ENCODE measurements at regions not wholly inside any gene's neighbourhood (a gene's known extent, or its start where the extent isn't known, plus 50 kb on each side); places are given as distances from the start of the nearest gene placed in this dataset.

DNA sequence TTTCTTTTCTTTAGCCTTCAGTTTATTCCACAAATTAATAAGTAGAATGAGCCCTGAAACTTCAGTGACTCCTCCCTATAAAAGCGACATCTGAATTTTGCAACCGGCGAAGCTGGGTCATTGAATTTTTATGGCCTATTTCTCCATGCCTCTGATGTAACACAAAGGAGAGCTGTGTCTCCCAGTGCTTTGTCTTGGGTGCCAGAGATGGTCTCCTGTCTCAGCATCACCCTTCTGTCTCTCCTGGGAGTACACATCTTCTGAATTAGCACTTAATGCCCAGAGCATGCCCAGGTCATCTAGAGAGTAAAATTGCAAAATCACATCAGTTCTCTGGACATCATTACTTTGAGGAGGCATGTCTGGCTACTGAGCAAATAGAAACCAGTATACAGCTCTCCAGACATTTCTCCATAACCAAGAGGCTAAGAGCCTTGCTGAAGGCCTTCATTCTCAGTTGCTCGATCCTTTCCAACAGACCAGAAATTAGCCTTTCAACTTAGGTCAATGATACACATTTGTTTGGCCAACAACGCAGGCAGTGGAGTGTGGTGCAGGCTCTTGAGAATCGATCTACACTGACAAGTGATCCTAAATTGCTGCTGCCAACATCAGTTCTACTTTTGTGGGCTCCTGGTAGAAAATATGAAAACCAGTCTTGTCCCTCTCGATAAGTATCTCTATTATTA lies 176.0 kb upstream of the FOXQ1 start:
- in situ Hi-C loops (cut with MboI; ENCODE audit: low pct_unique_long_range_greater_than_20kb, low sequenced_read_pairs, unreplicated experiment): no loop called here
- no peak for DNase-seq (ENCODE audit: low spot score)
- TF ChIP-seq, protein P1, sequence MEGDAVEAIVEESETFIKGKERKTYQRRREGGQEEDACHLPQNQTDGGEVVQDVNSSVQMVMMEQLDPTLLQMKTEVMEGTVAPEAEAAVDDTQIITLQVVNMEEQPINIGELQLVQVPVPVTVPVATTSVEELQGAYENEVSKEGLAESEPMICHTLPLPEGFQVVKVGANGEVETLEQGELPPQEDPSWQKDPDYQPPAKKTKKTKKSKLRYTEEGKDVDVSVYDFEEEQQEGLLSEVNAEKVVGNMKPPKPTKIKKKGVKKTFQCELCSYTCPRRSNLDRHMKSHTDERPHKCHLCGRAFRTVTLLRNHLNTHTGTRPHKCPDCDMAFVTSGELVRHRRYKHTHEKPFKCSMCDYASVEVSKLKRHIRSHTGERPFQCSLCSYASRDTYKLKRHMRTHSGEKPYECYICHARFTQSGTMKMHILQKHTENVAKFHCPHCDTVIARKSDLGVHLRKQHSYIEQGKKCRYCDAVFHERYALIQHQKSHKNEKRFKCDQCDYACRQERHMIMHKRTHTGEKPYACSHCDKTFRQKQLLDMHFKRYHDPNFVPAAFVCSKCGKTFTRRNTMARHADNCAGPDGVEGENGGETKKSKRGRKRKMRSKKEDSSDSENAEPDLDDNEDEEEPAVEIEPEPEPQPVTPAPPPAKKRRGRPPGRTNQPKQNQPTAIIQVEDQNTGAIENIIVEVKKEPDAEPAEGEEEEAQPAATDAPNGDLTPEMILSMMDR (IDR thresholded peaks at IDR 0.05; ENCODE audit: extremely low read depth, insufficient read depth, missing control alignments): no peak

DNA sequence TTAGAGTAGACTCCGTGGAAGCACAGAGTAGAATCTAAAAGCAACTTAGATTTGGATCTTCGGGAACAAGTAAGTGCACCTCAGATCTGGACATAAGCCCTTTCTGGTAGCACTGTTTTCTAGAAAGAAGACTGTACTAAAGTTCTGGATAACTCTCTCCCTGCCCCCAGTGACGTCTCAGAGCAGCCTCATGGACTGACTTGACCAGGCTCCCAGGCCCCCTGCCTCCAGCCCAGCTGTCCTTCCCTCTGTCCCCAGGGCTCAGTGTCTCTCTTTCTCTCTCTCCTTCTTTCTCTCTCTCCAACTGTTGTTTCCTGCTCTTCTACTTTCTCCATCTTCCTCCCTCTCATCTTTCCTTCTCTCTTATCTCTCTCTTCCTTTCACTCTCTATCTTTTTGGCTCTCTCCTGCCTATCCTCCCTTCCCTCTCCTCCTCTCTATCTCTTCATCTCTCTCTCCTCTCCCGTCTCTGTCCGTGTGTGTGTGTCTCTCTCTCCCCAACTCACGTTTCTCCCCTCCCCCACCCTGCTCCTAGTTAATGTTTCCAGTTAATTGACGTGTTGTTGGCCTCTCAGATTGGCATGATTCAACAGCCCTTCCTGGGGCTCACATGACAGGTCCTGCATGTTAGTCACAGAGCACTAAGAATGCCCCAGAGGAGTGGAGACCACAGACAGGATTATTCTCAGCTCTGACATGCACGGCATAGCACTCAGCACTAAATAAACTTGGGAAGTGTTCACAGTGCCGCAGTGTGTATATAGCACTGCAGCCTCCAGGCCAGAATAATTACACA lies 180.4 kb upstream of the FOXQ1 start:
- TF ChIP-seq, protein P1 (IDR thresholded peaks at IDR 0.05; ENCODE audit: extremely low read depth, insufficient read depth, missing control alignments): no peak
- DNase-seq (ENCODE audit: low spot score): no peak
- in situ Hi-C loops (cut with MboI; ENCODE audit: low pct_unique_long_range_greater_than_20kb, low sequenced_read_pairs, unreplicated experiment): no loop called here

DNA sequence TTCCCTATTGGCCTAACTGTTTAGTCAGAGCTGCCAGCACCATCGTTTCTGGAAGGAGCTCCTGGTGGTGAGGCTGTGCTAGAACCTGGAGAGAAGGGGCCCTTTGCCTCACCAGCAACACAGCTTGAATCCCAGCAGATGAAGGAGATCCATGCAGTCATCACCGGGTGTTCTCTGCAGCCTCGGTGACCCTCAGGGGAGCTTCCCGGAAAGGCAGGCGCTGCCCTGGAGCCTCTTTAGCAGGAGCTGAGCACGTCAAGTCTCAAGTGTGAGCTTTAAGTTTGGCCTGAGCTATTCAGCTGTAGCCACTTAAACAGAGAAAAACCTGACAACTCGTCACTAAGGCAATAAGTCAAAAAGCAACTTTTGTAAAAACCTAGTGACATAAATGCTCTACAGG lies 181.2 kb upstream of the FOXQ1 start:
- in situ Hi-C loops (cut with MboI; ENCODE audit: low pct_unique_long_range_greater_than_20kb, low sequenced_read_pairs, unreplicated experiment): no loop called here
- no peak for DNase-seq (ENCODE audit: low spot score)
- TF ChIP-seq, protein P1 (IDR thresholded peaks at IDR 0.05; ENCODE audit: extremely low read depth, insufficient read depth, missing control alignments): no peak

DNA sequence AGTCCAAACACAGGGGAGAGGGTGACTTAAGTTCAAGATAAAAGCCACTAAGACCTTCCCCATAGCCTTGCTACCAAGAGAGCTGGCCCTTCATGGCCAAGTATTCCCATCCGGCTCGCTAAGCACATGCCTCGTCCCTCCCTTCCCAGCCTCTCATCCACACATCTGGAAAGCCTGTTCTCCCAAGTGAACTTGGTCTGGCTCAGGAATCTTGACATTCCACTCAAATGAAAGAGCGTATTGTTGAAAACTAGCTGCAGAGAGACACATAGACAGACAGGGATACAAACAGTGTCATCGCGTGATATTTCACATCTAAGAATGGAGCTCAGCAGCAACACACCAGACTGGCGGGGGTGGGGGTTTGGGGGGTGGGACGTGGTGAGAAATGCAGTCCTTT lies 182.8 kb upstream of the FOXQ1 start:
- DNase-seq (ENCODE audit: low spot score): no peak
- TF ChIP-seq, protein P1 (IDR thresholded peaks at IDR 0.05; ENCODE audit: extremely low read depth, insufficient read depth, missing control alignments): no peak
- in situ Hi-C loops (cut with MboI; ENCODE audit: low pct_unique_long_range_greater_than_20kb, low sequenced_read_pairs, unreplicated experiment): no loop called here

DNA sequence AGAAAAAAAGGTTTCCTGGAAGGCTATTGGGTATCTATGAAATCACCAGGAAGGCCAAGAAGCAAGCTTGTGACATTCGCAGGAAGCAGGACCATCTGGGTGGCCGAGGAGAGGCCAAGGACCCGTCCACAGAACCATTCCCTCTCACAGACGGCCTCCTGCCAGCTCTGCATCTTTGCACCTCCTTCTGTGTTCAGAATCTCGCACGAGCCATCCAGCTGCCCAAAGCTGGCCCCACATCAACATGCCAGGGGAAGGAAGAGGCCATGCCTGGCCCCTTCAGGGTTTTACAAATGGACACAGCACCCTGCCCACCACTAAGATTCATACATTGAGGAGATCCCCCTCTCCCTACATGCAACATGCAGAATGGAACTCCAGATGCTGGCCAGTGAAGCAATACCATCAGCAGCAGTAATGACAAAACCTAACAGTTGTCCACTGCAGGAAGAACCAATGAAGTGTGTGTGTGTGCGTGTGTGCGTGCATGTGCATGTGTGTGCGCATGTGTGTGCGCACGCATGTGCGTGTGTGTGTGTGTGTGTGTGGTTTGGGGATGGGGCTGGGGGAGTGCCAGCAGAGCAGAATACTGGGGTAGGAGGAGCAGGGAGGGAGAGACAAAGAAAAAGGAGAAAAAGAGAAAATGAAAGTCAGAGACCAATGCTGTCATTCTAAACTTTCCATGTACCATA lies 184.2 kb upstream of the FOXQ1 start:
- in situ Hi-C loops (cut with MboI; ENCODE audit: low pct_unique_long_range_greater_than_20kb, low sequenced_read_pairs, unreplicated experiment): no loop called here
- no peak for DNase-seq (ENCODE audit: low spot score)
- TF ChIP-seq, protein P1 (IDR thresholded peaks at IDR 0.05; ENCODE audit: extremely low read depth, insufficient read depth, missing control alignments): no peak

DNA sequence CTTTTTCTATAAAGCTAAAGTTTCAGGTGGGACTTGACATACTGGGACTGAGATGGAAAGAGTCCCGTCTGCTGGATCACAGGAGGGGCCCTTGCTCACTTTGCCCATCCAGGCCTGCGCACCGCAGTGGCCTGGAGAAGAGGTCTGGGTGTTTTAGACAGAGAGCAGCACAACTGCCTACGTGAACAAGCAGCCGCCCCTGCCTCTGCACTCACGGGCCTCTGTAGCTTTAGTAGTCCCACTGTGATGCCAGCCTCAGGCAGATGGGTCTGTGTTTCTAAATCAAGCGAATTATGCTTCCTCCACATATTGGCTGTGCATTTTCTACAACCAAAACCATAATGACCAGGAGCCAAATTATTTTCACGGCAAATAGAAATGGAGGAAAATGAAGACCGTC lies 184.8 kb upstream of the FOXQ1 start:
- no peak for DNase-seq (ENCODE audit: low spot score)
- in situ Hi-C loops (cut with MboI; ENCODE audit: low pct_unique_long_range_greater_than_20kb, low sequenced_read_pairs, unreplicated experiment): no loop called here
- TF ChIP-seq, protein P1 (IDR thresholded peaks at IDR 0.05; ENCODE audit: extremely low read depth, insufficient read depth, missing control alignments): no peak
